ENCODE measurements at regions not wholly inside any gene's neighbourhood (a gene's known extent, or its start where the extent isn't known, plus 50 kb on each side); places are given as distances from the start of the nearest gene placed in this dataset.
"Not testable (repeated sequence)": the region's sequence is repeated elsewhere in the genome, so short reads cannot be mapped to it uniquely, and the experiment has no call there.

GRCh38 chr12:38160318-38161122 lies 156.1 kb upstream of the ALG10B start:
- no peak for DNase-seq

GRCh38 chr12:38161123-38162000 lies 155.2 kb upstream of the ALG10B start:
- DNase-seq: no peak

GRCh38 chr12:38162013-38162412 lies 154.6 kb upstream of the ALG10B start:
- no peak for DNase-seq

- no peak for DNase-seq
These were observed 153.7 kb upstream of the ALG10B start for GRCh38 chr12:38162708-38163441.

GRCh38 chr12:38163442-38163801 lies 153.2 kb upstream of the ALG10B start:
- no peak for DNase-seq

GRCh38 chr12:38166225-38166624 lies 150.3 kb upstream of the ALG10B start:
- DNase-seq: no peak

- no peak for DNase-seq
These were observed 141.0 kb upstream of the ALG10B start for GRCh38 chr12:38175538-38175937.

- DNase-seq: not testable (repeated sequence)
These were observed 133.0 kb upstream of the ALG10B start for GRCh38 chr12:38183617-38184016.

- not testable (repeated sequence) for DNase-seq
These were observed 119.3 kb upstream of the ALG10B start for GRCh38 chr12:38197286-38197685.

GRCh38 chr12:38201461-38202276 lies 114.9 kb upstream of the ALG10B start:
- no peak for DNase-seq

- no peak for DNase-seq
These were observed 111.7 kb upstream of the ALG10B start for GRCh38 chr12:38204831-38205230.

- no peak for DNase-seq
These were observed 94.6 kb upstream of the ALG10B start for GRCh38 chr12:38222011-38222410.

GRCh38 chr12:38238328-38238727 lies 78.2 kb upstream of the ALG10B start:
- not testable (repeated sequence) for DNase-seq

GRCh38 chr12:38253778-38254177 lies 62.8 kb upstream of the ALG10B start:
- no peak for DNase-seq

- no peak for DNase-seq
These were observed 58.2 kb upstream of the ALG10B start for GRCh38 chr12:38258411-38258810.

Data from fibroblast of skin of right biceps (primary cell).